DND-41 (cell line): ENCODE measurements at regions not wholly inside any gene's neighbourhood (a gene's known extent, or its start where the extent isn't known, plus 50 kb on each side); places are given as distances from the start of the nearest gene placed in this dataset.
"Not testable (repeated sequence)": the region's sequence is repeated elsewhere in the genome, so short reads cannot be mapped to it uniquely, and the experiment has no call there.

Experiments used
- ATAC-seq: fragments of 200-7000 bp; cut with Tn5 transposase; 3 replicates; pipeline ENCODE4 v1.9.1; 2021; ENCODE audit warnings: low read depth; ENCODE audit not compliant: insufficient read depth
- DNase-seq: peaks from one replicate; pipeline ENCODE4 v3.0.0-alpha.2; 2020
- H2AFZ ChIP-seq: 2 replicates; pipeline ENCODE4 v1.6.0; 2012; ENCODE audit warnings: low read depth, low read length
- H3K27ac ChIP-seq: 2 replicates; pipeline ENCODE4 v1.5.1; 2012; ENCODE audit warnings: low read length, inconsistent platforms
- H3K27me3 ChIP-seq: fragments of 200-600 bp; sonication (generic); 2 replicates; pipeline ENCODE4 v1.6.0; 2012; ENCODE audit warnings: low read length, mild to moderate bottlenecking, inconsistent platforms; ENCODE audit not compliant: insufficient read depth, poor library complexity
- H3K36me3 ChIP-seq: 2 replicates; pipeline ENCODE4 v1.5.1; 2012; ENCODE audit warnings: low read length, inconsistent platforms; ENCODE audit not compliant: insufficient read depth
- H3K4me1 ChIP-seq: 2 replicates; pipeline ENCODE4 v1.5.1; 2012; ENCODE audit warnings: mild to moderate bottlenecking, low read length; ENCODE audit not compliant: insufficient read depth
- H3K4me2 ChIP-seq: 2 replicates; pipeline ENCODE4 v1.6.0; 2012; ENCODE audit warnings: mild to moderate bottlenecking, moderate library complexity, low read length, inconsistent platforms; ENCODE audit not compliant: insufficient read depth
- H3K4me3 ChIP-seq, 2 experiments: fragments of 200-600 bp in 1 of 2; shearing (Covaris generic) in 1 of 2; 2 replicates each; pipeline ENCODE4 v1.5.1; 2012 to 2016; ENCODE audit warnings: inconsistent platforms in 2 of 2, low read length in 2 of 2, mild to moderate bottlenecking in 2 of 2, low read depth in 1 of 2, moderate library complexity in 1 of 2
- H3K79me2 ChIP-seq: 2 replicates; pipeline ENCODE4 v1.6.0; 2012; ENCODE audit warnings: low read length, inconsistent platforms; ENCODE audit not compliant: insufficient read depth
- H3K9ac ChIP-seq: 2 replicates; pipeline ENCODE4 v1.6.0; 2012; ENCODE audit warnings: low read depth, mild to moderate bottlenecking, inconsistent platforms, low read length, moderate library complexity
- H3K9me3 ChIP-seq: 2 replicates; pipeline ENCODE4 v1.5.1; 2012; ENCODE audit warnings: low read length, moderate library complexity, mild to moderate bottlenecking, inconsistent platforms; ENCODE audit not compliant: insufficient read depth, severe bottlenecking
- H4K20me1 ChIP-seq: 2 replicates; pipeline ENCODE4 v1.6.0; 2012; ENCODE audit warnings: low read length; ENCODE audit not compliant: insufficient read depth
- CTCF ChIP-seq: IDR thresholded peaks from 2 replicates; pipeline ENCODE4 v1.5.1; 2012; ENCODE audit warnings: borderline replicate concordance, low read length, moderate library complexity, mild to moderate bottlenecking; ENCODE audit not compliant: poor library complexity, severe bottlenecking; ENCODE audit errors: extremely low read depth
- EZH2 ChIP-seq: IDR thresholded peaks from 3 replicates; pipeline ENCODE4 v1.6.1; 2012; ENCODE audit warnings: borderline replicate concordance, low read depth, mild to moderate bottlenecking, moderate library complexity, low read length, inconsistent platforms; ENCODE audit not compliant: severe bottlenecking

DNA sequence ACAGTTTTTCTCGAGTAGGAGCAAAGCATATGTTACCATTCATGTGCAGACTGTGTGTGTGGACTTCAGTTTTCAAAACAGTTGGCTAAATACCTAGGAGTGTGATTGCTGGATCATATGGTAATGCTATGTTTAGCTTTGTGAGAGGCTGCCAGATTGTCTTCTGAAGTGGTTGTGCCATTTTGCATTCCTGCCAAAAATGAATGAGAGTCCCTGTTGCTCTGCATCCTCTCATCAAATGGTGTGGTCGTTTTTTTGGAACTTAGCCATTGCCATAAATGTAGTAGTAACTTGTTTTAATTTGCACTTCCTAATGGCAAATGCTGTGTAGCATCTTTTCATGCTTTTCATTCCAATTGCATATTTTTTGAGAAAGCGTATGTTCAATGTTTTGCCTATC is 77.2 kb upstream of the NDN start:
- Histone ChIP-seq H3K79me2 (no peaks in the 10 kb centered on the region), H3K27me3 (no peaks in the 10 kb centered on the region), H3K9ac (no peak overlapping the region), H3K4me2 (no peak overlapping the region), H3K4me3 (no peak overlapping the region), H3K4me1 (no peaks in the 10 kb centered on the region), H3K36me3 (no peaks in the 10 kb centered on the region), H2AFZ (no peak overlapping the region), H4K20me1 (no peaks in the 10 kb centered on the region), H3K27ac (no peak overlapping the region), H3K9me3 (no peaks in the 10 kb centered on the region)
- no peak for DNase-seq
- ATAC-seq, result no peak
- no peak for TF ChIP-seq EZH2
- TF ChIP-seq CTCF, result no peak

DNA sequence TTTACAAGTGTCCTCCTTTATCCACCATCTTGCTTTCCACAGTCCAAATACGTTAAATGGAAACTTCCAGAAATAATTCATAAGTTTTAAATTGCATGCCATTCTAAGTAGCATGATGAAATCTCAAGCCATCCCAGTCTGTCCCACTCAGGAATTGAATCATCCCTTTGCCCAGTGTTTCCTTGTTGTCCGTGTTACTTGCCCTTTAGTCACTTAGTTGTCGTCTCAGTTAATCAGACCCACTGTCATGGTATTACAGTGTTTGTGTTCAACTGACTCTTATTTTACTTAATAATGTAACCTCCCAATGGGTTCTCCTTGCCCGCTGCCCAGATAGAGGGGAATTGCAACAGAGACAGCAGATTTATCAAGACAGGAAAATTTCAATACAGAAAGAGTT is 77.6 kb upstream of the NDN start:
- Histone ChIP-seq H3K9ac (no peak overlapping the region), H4K20me1 (no peaks in the 10 kb centered on the region), H3K36me3 (no peaks in the 10 kb centered on the region), H3K4me1 (no peaks in the 10 kb centered on the region), H3K27me3 (no peaks in the 10 kb centered on the region), H3K27ac (no peak overlapping the region), H3K79me2 (no peaks in the 10 kb centered on the region), H3K4me2 (no peak overlapping the region), H2AFZ (no peak overlapping the region), H3K4me3 (no peak overlapping the region), H3K9me3 (no peaks in the 10 kb centered on the region)
- no peak for ATAC-seq
- TF ChIP-seq CTCF (no peak), EZH2 (no peak)
- no peak for DNase-seq

- not testable (repeated sequence) for H3K36me3 ChIP-seq, H3K79me2 ChIP-seq, H3K9ac ChIP-seq, H4K20me1 ChIP-seq, H3K4me1 ChIP-seq, H2AFZ ChIP-seq, ATAC-seq, H3K4me3 ChIP-seq, H3K4me2 ChIP-seq, DNase-seq, H3K9me3 ChIP-seq, H3K27me3 ChIP-seq, H3K27ac ChIP-seq
Measured at GRCh38 chr15:23766779-23767178, 79.7 kb upstream of the NDN start.

GRCh38 chr15:23773093-23773492 is 86.0 kb upstream of the NDN start:
- H3K36me3 ChIP-seq, result no peaks in the 10 kb centered on the region
- ATAC-seq, result no peak

More at GRCh38 chr15:23773093-23773492, 86.0 kb upstream of the NDN start:
- no peak overlapping the region for H3K4me2 ChIP-seq
- no peaks in the 10 kb centered on the region for H3K9me3 ChIP-seq
- no peak overlapping the region for H3K9ac ChIP-seq
- no peak for DNase-seq
- no peak overlapping the region for H3K4me3 ChIP-seq
- H3K27me3 ChIP-seq, result no peaks in the 10 kb centered on the region
- no peaks in the 10 kb centered on the region for H4K20me1 ChIP-seq
- TF ChIP-seq EZH2 (no peak), CTCF (no peak)
- H3K27ac ChIP-seq, result no peak overlapping the region
- no peaks in the 10 kb centered on the region for H3K79me2 ChIP-seq
- no peaks in the 10 kb centered on the region for H3K4me1 ChIP-seq
- H2AFZ ChIP-seq, result no peak overlapping the region
